Endothelial cell of umbilical vein (primary cell): ENCODE measurements at regions not wholly inside any gene's neighbourhood (a gene's known extent, or its start where the extent isn't known, plus 50 kb on each side); places are given as distances from the start of the nearest gene placed in this dataset.

Source experiments
- BruUV-seq: library from RNA; stranded (reverse); fragments of 400-500 nt; replicated peaks from 2 replicates; lab custom pipeline; 2021; lab: Mats Ljungman, UMichigan
- CTCF ChIA-PET: fragments of 300-600, 350-600 bp; sonication (Branson Sonifier 250); formaldehyde crosslinking; loops from one replicate; lab custom pipeline; 2021; ENCODE audit warnings: antibody characterized with exemption, inconsistent platforms; lab: Charles Lee
- POLR2A ChIA-PET: fragments of 300-600, 350-600 bp; sonication (Branson Sonifier 250); formaldehyde crosslinking; loops from one replicate; lab custom pipeline; 2021; ENCODE audit warnings: antibody characterized with exemption, inconsistent platforms; lab: Charles Lee
- DNase-seq: peaks from one replicate; pipeline ENCODE4 v3.0.0-alpha.2; 2011; ENCODE audit warnings: low read depth, low spot score
- FAIRE-seq: peaks from 2 replicates; lab custom pipeline; 2011; peaks lifted over from hg19 to GRCh38; lab: Jason Lieb, UNC
- H2AFZ ChIP-seq: 2 replicates; pipeline ENCODE4 v1.6.0; 2012; ENCODE audit warnings: low read depth, low read length, control low read depth, inconsistent platforms
- H3K27ac ChIP-seq: 2 replicates; pipeline ENCODE4 v1.5.1; 2011; ENCODE audit warnings: low read depth, mild to moderate bottlenecking, control low read depth, low read length, moderate library complexity; ENCODE audit not compliant: insufficient read depth
- H3K27me3 ChIP-seq, 2 experiments: 2 replicates each; pipeline versions ENCODE4 v1.6.0 to v1.6.1; 2011; ENCODE audit warnings: low read length in 2 of 2, mixed read lengths in 1 of 2; ENCODE audit not compliant: control insufficient read depth in 2 of 2, insufficient read depth in 2 of 2
- H3K36me3 ChIP-seq, 2 experiments: 2 replicates in 1 of 2; 3 replicates in 1 of 2; pipeline ENCODE4 v1.5.1; 2011; ENCODE audit warnings: low read length in 2 of 2, mild to moderate bottlenecking in 1 of 2, moderate library complexity in 1 of 2; ENCODE audit not compliant: control insufficient read depth in 2 of 2, insufficient read depth in 2 of 2; ENCODE audit errors: extremely low read depth in 1 of 2
- H3K4me1 ChIP-seq: 3 replicates; pipeline ENCODE4 v1.5.1; 2011; ENCODE audit warnings: mild to moderate bottlenecking, low read length; ENCODE audit not compliant: control insufficient read depth, insufficient read depth; ENCODE audit errors: extremely low read depth
- H3K4me2 ChIP-seq: 2 replicates; pipeline ENCODE4 v1.6.1; 2011; ENCODE audit warnings: low read length, control low read depth, mixed read lengths; ENCODE audit not compliant: insufficient read depth
- H3K4me3 ChIP-seq, 3 experiments: fragments of 200-600 bp in 1 of 3; sonication (generic), shearing (Covaris generic) in 1 of 3; replicated peaks in 1 of 3; 2 replicates each; pipeline ENCODE4 v1.5.1; 2011 to 2016; ENCODE audit warnings: control low read depth in 3 of 3, low read length in 3 of 3, mild to moderate bottlenecking in 2 of 3, inconsistent platforms in 1 of 3, low read depth in 1 of 3, moderate library complexity in 1 of 3; ENCODE audit not compliant: insufficient read depth in 1 of 3
- H3K79me2 ChIP-seq: 2 replicates; pipeline ENCODE4 v1.6.0; 2012; ENCODE audit warnings: low read length, inconsistent platforms; ENCODE audit not compliant: control insufficient read depth, insufficient read depth
- H3K9ac ChIP-seq: replicated peaks from 2 replicates; pipeline ENCODE3; 2011; ENCODE audit warnings: low read length, control low read depth; ENCODE audit not compliant: insufficient read depth; ENCODE audit errors: extremely low read depth
- H3K9me1 ChIP-seq: replicated peaks from 3 replicates; pipeline ENCODE4 v1.6.0; 2011; ENCODE audit warnings: mild to moderate bottlenecking, low read length; ENCODE audit not compliant: control insufficient read depth, insufficient read depth; ENCODE audit errors: extremely low read depth
- H3K9me3 ChIP-seq: replicated peaks from 2 replicates; pipeline ENCODE4 v1.5.1; 2012; ENCODE audit warnings: low read length, inconsistent platforms; ENCODE audit not compliant: control insufficient read depth, insufficient read depth
- H4K20me1 ChIP-seq: replicated peaks from 2 replicates; pipeline ENCODE3; 2011; ENCODE audit warnings: mild to moderate bottlenecking, low read length; ENCODE audit not compliant: control insufficient read depth, insufficient read depth; ENCODE audit errors: extremely low read depth
- CTCF ChIP-seq, 2 donors: IDR thresholded peaks; 1 replicate in 1 of 2; 2 replicates in 1 of 2; pipeline ENCODE4 v1.5.1; 2011; ENCODE audit warnings: low read length in 2 of 2, mild to moderate bottlenecking in 2 of 2, moderate library complexity in 2 of 2, control low read depth in 1 of 2, inconsistent platforms in 1 of 2, low read depth in 1 of 2; ENCODE audit not compliant: insufficient read depth in 1 of 2; ENCODE audit errors: extremely low read depth in 1 of 2
- EZH2 ChIP-seq: IDR thresholded peaks from 2 replicates; pipeline ENCODE4 v1.6.1; 2012; ENCODE audit warnings: borderline replicate concordance, low read depth, mild to moderate bottlenecking, moderate library complexity, low read length, inconsistent platforms; ENCODE audit not compliant: severe bottlenecking
- FOS ChIP-seq: IDR thresholded peaks from 2 replicates; pipeline ENCODE4 v1.6.1; 2011; ENCODE audit warnings: mild to moderate bottlenecking, low read length, moderate library complexity, borderline replicate concordance; ENCODE audit not compliant: insufficient read depth
- GATA2 ChIP-seq: IDR thresholded peaks from 2 replicates; pipeline ENCODE4 v1.7.0; 2011; ENCODE audit warnings: low read depth, mild to moderate bottlenecking, moderate library complexity, mixed read lengths, low read length; ENCODE audit not compliant: insufficient read length, insufficient read depth
- MAX ChIP-seq: IDR thresholded peaks from 2 replicates; pipeline ENCODE4 v1.6.1; 2011; ENCODE audit not compliant: insufficient read depth, insufficient read length
- POLR2A ChIP-seq: IDR thresholded peaks from 2 replicates; pipeline ENCODE4 v1.6.1; 2012; ENCODE audit warnings: low read depth, mild to moderate bottlenecking, control low read depth, low read length
- POLR2AphosphoS5 ChIP-seq: IDR thresholded peaks from 2 replicates; pipeline ENCODE4 v1.6.1; 2012; ENCODE audit warnings: low read depth, mild to moderate bottlenecking, control low read depth, low read length, moderate library complexity; ENCODE audit not compliant: insufficient read depth
- dilution Hi-C: fragments of 300-500 bp; cut with MboI; formaldehyde crosslinking; loops from one replicate; pipeline ENCODE4 v1.15.0; 2019; ENCODE audit warnings: low sequenced_read_pairs; ENCODE audit not compliant: extremely low pct_ligation_motif_present
- intact Hi-C: fragments of 100-400 bp; cut with micrococcal nuclease; formaldehyde crosslinking; loops from one replicate; pipeline ENCODE4 v1.10.0; 2022

- FAIRE-seq: no peak
- Histone ChIP-seq H3K36me3 (no peaks in the 10 kb centered on the region), H3K4me1 (no peaks in the 10 kb centered on the region), H3K27ac (no peak overlapping the region), H4K20me1 (no peaks in the 10 kb centered on the region), H3K27me3 (no peaks in the 10 kb centered on the region), H3K9ac (no peak overlapping the region), H3K4me3 (no peak overlapping the region), H3K9me1 (no peaks in the 10 kb centered on the region), H3K4me2 (no peak overlapping the region), H2AFZ (no peak overlapping the region), H3K9me3 (no peaks in the 10 kb centered on the region), H3K79me2 (no peaks in the 10 kb centered on the region)
- intact Hi-C loops (no loop called here), dilution Hi-C loops (no loop called here)
- no peak for TF ChIP-seq CTCF (IDR thresholded peaks at IDR 0.05; ENCODE audit: extremely low read depth in 1 of 2, insufficient read depth in 1 of 2, low read depth in 1 of 2, low read length in 2 of 2)
- TF ChIP-seq EZH2: no peak
- no peak for TF ChIP-seq POLR2AphosphoS5
- TF ChIP-seq FOS: no peak
- no peak for TF ChIP-seq GATA2
- no peak for TF ChIP-seq POLR2A
- no peak for TF ChIP-seq MAX
- CTCF ChIA-PET: interaction anchor here (0.6 to 0.7 kb wide), 2 partner anchors 57 to 168 kb away, joined by 4 to 5 read pairs; no protein-coding TSS in a partner anchor
- POLR2A ChIA-PET: no interaction called here
- DNase-seq: no peak
- no TSS peak for BruUV-seq
Observed at GRCh38 chr18:44227501-44227900, 453.2 kb upstream of the SETBP1 start.
